GM23338 (cell line): ENCODE measurements at regions not wholly inside any gene's neighbourhood (a gene's known extent, or its start where the extent isn't known, plus 50 kb on each side); places are given as distances from the start of the nearest gene placed in this dataset.

ENCODE experiments used
- CREB1 ChIP-seq: fragments of 250-450 bp; sonication (Bioruptor Pico); IDR thresholded peaks from 2 replicates; pipeline ENCODE4 v1.5.0; 2020; ENCODE audit warnings: low read depth, mild to moderate bottlenecking, moderate library complexity
- EZH2 ChIP-seq: fragments of 200-600 bp; sonication (generic); IDR thresholded peaks from one replicate; pipeline ENCODE4 v1.8.0; 2017; ENCODE audit warnings: antibody characterized with exemption, mild to moderate bottlenecking, low read depth; ENCODE audit not compliant: unreplicated experiment
- EZH2phosphoT487 ChIP-seq: fragments of 200-600 bp; sonication (generic); IDR thresholded peaks from one replicate; pipeline ENCODE4 v1.8.1; 2018; ENCODE audit warnings: antibody characterized with exemption; ENCODE audit not compliant: unreplicated experiment
- NANOG ChIP-seq: IDR thresholded peaks from 2 replicates; pipeline ENCODE4 v1.6.1; 2016; ENCODE audit warnings: antibody characterized with exemption, borderline replicate concordance
- POLR2AphosphoS5 ChIP-seq: IDR thresholded peaks from 2 replicates; pipeline ENCODE4 v1.6.1; 2016; ENCODE audit warnings: antibody characterized with exemption, low read depth
- STAT1 ChIP-seq: IDR thresholded peaks from one replicate; pipeline ENCODE4 v1.6.1; 2016; ENCODE audit warnings: antibody characterized with exemption; ENCODE audit not compliant: unreplicated experiment
- ZNF114 ChIP-seq: fragments of 250-450 bp; sonication (Bioruptor Pico); IDR thresholded peaks from 2 replicates; pipeline ENCODE4 v1.5.0; 2020; ENCODE audit warnings: mild to moderate bottlenecking, moderate library complexity
- TF ChIP-seq, protein P1 (sequence below), 2 experiments: fragments of 200-600 bp in 1 of 2; sonication (generic) in 1 of 2; conservative IDR thresholded peaks; 2 replicates each; pipeline versions ENCODE4 v1.5.1 to v1.6.1; 2016 to 2017; ENCODE audit warnings: antibody characterized with exemption in 2 of 2, low read depth in 2 of 2, mild to moderate bottlenecking in 2 of 2, moderate library complexity in 1 of 2
- TF ChIP-seq, protein P2 (sequence below): IDR thresholded peaks from one replicate; pipeline ENCODE4 v1.6.1; 2018; ENCODE audit warnings: antibody characterized with exemption; ENCODE audit not compliant: unreplicated experiment
- TF ChIP-seq, protein P3 (sequence below): IDR thresholded peaks from 2 replicates; pipeline ENCODE4 v1.6.1; 2016; ENCODE audit warnings: antibody characterized with exemption

DNA sequence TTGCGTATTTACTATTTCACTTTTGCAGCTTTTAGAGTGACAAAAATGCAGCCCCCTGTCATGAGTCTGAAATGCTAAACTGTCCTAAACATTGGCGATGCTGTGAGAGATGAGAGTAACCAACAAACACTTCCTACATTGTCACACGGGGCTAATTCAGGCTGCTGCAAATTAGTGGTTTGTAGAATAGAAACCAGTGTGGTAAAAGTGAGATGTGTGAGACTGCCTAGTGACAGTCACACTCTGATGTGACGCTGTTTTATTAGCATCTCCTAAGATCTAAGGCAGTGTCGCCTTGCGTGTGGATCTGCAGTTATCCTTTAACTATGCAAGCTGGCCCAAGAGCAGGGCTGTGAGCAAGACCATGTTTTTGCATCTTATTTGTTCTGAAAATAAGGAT lies 800.2 kb upstream of the TENM3 start:
- TF ChIP-seq NANOG (no peak), EZH2phosphoT487 (no peak), POLR2AphosphoS5 (no peak), EZH2 (no peak), ZNF114 (no peak), CREB1 (no peak), STAT1 (no peak)
- TF ChIP-seq, protein P1, sequence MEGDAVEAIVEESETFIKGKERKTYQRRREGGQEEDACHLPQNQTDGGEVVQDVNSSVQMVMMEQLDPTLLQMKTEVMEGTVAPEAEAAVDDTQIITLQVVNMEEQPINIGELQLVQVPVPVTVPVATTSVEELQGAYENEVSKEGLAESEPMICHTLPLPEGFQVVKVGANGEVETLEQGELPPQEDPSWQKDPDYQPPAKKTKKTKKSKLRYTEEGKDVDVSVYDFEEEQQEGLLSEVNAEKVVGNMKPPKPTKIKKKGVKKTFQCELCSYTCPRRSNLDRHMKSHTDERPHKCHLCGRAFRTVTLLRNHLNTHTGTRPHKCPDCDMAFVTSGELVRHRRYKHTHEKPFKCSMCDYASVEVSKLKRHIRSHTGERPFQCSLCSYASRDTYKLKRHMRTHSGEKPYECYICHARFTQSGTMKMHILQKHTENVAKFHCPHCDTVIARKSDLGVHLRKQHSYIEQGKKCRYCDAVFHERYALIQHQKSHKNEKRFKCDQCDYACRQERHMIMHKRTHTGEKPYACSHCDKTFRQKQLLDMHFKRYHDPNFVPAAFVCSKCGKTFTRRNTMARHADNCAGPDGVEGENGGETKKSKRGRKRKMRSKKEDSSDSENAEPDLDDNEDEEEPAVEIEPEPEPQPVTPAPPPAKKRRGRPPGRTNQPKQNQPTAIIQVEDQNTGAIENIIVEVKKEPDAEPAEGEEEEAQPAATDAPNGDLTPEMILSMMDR (conservative IDR thresholded peaks at IDR 0.05; ENCODE audit: low read depth in 2 of 2): no peak
- TF ChIP-seq, protein P2, sequence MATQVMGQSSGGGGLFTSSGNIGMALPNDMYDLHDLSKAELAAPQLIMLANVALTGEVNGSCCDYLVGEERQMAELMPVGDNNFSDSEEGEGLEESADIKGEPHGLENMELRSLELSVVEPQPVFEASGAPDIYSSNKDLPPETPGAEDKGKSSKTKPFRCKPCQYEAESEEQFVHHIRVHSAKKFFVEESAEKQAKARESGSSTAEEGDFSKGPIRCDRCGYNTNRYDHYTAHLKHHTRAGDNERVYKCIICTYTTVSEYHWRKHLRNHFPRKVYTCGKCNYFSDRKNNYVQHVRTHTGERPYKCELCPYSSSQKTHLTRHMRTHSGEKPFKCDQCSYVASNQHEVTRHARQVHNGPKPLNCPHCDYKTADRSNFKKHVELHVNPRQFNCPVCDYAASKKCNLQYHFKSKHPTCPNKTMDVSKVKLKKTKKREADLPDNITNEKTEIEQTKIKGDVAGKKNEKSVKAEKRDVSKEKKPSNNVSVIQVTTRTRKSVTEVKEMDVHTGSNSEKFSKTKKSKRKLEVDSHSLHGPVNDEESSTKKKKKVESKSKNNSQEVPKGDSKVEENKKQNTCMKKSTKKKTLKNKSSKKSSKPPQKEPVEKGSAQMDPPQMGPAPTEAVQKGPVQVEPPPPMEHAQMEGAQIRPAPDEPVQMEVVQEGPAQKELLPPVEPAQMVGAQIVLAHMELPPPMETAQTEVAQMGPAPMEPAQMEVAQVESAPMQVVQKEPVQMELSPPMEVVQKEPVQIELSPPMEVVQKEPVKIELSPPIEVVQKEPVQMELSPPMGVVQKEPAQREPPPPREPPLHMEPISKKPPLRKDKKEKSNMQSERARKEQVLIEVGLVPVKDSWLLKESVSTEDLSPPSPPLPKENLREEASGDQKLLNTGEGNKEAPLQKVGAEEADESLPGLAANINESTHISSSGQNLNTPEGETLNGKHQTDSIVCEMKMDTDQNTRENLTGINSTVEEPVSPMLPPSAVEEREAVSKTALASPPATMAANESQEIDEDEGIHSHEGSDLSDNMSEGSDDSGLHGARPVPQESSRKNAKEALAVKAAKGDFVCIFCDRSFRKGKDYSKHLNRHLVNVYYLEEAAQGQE: no peak
- TF ChIP-seq, protein P3, sequence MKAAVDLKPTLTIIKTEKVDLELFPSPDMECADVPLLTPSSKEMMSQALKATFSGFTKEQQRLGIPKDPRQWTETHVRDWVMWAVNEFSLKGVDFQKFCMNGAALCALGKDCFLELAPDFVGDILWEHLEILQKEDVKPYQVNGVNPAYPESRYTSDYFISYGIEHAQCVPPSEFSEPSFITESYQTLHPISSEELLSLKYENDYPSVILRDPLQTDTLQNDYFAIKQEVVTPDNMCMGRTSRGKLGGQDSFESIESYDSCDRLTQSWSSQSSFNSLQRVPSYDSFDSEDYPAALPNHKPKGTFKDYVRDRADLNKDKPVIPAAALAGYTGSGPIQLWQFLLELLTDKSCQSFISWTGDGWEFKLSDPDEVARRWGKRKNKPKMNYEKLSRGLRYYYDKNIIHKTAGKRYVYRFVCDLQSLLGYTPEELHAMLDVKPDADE: no peak
